ENCODE measurements at regions not wholly inside any gene's neighbourhood (a gene's known extent, or its start where the extent isn't known, plus 50 kb on each side); places are given as distances from the start of the nearest gene placed in this dataset.
A peak's percentile ranks its signal among the peaks of the same experiment; 100 is the strongest.

DNA sequence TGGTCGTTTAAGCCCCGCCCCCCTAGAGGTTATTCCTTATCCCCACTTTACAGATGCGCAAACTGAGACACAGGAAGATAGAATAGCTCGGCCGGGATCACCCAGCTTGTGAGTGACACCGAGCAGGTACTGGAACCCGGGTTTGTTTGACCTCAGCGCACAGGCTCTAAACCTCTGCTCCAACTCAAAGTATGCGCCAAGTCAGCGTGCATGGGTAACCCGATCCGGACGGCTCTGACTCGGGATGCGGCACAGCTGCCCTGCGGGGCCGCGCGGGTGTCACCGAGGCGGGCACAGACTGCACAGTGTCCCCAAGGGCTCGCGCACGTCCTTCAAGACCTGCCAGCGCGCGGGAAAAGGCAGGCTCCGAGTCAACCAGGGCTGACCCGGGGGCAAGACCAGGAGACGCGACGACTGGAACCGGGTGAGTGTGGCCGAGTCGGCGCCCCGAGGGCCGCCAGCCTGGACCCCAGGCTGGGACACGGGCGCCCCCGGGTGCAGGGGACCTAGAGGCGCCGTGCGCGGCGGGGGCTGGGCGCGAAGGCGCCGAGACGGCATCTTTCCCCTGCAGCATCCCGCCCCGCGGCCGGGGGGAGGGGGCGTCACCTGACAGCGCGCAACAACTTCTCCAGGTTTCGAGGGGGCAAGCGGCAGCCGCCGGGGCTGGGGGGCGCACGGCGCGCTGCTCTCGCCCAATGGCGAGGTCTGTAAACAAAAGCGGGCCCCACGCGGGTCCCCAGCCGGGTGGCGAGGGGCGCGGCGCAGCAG lies 101.9 kb upstream of the SOD1 start:
- 3% methylated on average over 53 of the region's 76 CpGs for WGBS (ENCODE audit: low lambda C conversion rate, missing lambda C conversion rate)
- no peaks in the 10 kb centered on the region for H3K9me3 ChIP-seq (ENCODE audit: low read depth)
- peak; percentile 30 for DNase-seq (ENCODE audit: low spot score)
- H3K79me2 ChIP-seq, result peaks cover 11% of the 10 kb centered on the region
- H3K27ac ChIP-seq, result peak overlapping the region; percentile 40
- peak overlapping the region; percentile 57 for H2AFZ ChIP-seq
- peak overlapping the region; percentile 92 for H3K4me2 ChIP-seq
- peaks cover 32% of the 10 kb centered on the region for H3K27me3 ChIP-seq
- no peaks in the 10 kb centered on the region for H3K36me3 ChIP-seq (replicated peaks; ENCODE audit: insufficient read depth, low read depth)
- peak overlapping the region; percentile 66 for H3K4me3 ChIP-seq
- H3K4me1 ChIP-seq (ENCODE audit: insufficient read depth), result peaks cover 12% of the 10 kb centered on the region
- H4K20me1 ChIP-seq (ENCODE audit: insufficient read depth, poor library complexity, severe bottlenecking), result no peaks in the 10 kb centered on the region
- no peaks in the 10 kb centered on the region for H3K9me2 ChIP-seq (replicated peaks; ENCODE audit: insufficient read depth)
- TF ChIP-seq EZH2 (IDR thresholded peaks at IDR 0.05; ENCODE audit: borderline replicate concordance), result peak; percentile 73
- TF ChIP-seq, protein P1, sequence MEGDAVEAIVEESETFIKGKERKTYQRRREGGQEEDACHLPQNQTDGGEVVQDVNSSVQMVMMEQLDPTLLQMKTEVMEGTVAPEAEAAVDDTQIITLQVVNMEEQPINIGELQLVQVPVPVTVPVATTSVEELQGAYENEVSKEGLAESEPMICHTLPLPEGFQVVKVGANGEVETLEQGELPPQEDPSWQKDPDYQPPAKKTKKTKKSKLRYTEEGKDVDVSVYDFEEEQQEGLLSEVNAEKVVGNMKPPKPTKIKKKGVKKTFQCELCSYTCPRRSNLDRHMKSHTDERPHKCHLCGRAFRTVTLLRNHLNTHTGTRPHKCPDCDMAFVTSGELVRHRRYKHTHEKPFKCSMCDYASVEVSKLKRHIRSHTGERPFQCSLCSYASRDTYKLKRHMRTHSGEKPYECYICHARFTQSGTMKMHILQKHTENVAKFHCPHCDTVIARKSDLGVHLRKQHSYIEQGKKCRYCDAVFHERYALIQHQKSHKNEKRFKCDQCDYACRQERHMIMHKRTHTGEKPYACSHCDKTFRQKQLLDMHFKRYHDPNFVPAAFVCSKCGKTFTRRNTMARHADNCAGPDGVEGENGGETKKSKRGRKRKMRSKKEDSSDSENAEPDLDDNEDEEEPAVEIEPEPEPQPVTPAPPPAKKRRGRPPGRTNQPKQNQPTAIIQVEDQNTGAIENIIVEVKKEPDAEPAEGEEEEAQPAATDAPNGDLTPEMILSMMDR (IDR thresholded peaks at IDR 0.05; ENCODE audit: poor library complexity), result no peak
- TF ChIP-seq EZH2phosphoT487 (IDR thresholded peaks at IDR 0.05; ENCODE audit: low read depth, severe bottlenecking, unreplicated experiment), result no peak

DNA sequence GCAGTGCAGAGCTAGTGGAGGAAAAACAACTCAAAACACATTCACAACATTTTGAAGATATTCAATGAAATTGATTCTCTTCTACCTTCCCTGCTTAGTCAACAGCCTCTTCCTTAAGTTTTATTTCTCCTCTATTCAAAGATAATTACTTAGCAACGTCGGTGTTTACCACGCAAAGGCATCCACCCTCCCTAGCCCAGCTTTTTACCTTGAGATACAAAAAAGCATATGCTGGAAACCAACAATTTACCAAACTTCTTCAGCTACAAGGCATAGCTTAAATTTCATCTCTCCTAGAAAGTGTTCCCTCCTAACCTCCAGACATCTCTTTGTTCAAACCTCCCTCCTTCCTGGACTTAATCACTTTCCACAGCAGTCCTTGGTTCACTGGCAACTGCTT lies 102.8 kb upstream of the SOD1 start:
- Histone ChIP-seq H2AFZ (no peak overlapping the region), H3K36me3 (replicated peaks; ENCODE audit: insufficient read depth, low read depth) (no peaks in the 10 kb centered on the region), H3K4me2 (peak overlapping the region; percentile 92), H3K4me3 (no peak overlapping the region), H3K4me1 (ENCODE audit: insufficient read depth) (peaks cover 12% of the 10 kb centered on the region), H3K9me3 (ENCODE audit: low read depth) (no peaks in the 10 kb centered on the region), H3K79me2 (peaks cover 16% of the 10 kb centered on the region), H4K20me1 (ENCODE audit: insufficient read depth, poor library complexity, severe bottlenecking) (no peaks in the 10 kb centered on the region), H3K27me3 (peaks cover 32% of the 10 kb centered on the region), H3K27ac (no peak overlapping the region), H3K9me2 (replicated peaks; ENCODE audit: insufficient read depth) (no peaks in the 10 kb centered on the region)
- no peak for DNase-seq (ENCODE audit: low spot score)
- no peak for TF ChIP-seq EZH2 (IDR thresholded peaks at IDR 0.05; ENCODE audit: borderline replicate concordance)
- TF ChIP-seq EZH2phosphoT487 (IDR thresholded peaks at IDR 0.05; ENCODE audit: low read depth, severe bottlenecking, unreplicated experiment), result no peak
- TF ChIP-seq, protein P1 (IDR thresholded peaks at IDR 0.05; ENCODE audit: poor library complexity), result no peak
- WGBS (ENCODE audit: low lambda C conversion rate, missing lambda C conversion rate), result 37% methylated on average over 3 of the region's 3 CpGs

DNA sequence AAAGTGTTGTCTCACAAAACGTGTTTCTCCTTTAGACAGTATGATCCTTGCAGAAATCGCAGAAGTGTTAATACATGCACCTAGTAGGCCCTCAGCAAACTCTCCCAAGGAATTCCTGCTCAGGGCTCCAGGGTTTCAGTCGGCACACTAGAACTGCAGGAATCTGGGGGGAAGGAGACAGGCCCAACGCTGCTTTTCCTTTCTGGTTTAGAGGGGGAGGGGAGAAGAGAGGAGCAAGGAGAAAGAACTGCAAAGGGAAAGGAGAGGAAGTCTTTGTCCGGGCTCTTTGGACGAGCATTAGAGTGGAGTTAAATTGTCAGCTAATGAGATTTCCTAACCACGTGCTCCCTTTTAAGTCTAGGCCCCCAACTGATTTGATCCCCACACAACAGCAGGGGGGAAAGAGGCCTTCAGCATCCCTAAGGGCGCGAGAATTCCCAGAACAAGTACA lies 103.7 kb upstream of the SOD1 start:
- TF ChIP-seq EZH2phosphoT487 (IDR thresholded peaks at IDR 0.05; ENCODE audit: low read depth, severe bottlenecking, unreplicated experiment), result no peak
- TF ChIP-seq, protein P1 (IDR thresholded peaks at IDR 0.05; ENCODE audit: poor library complexity), result no peak
- no peak for TF ChIP-seq EZH2 (IDR thresholded peaks at IDR 0.05; ENCODE audit: borderline replicate concordance)
- peaks cover 32% of the 10 kb centered on the region for H3K27me3 ChIP-seq
- no peak for DNase-seq (ENCODE audit: low spot score)
- H3K4me1 ChIP-seq (ENCODE audit: insufficient read depth), result peaks cover 12% of the 10 kb centered on the region
- no peaks in the 10 kb centered on the region for H4K20me1 ChIP-seq (ENCODE audit: insufficient read depth, poor library complexity, severe bottlenecking)
- H2AFZ ChIP-seq, result no peak overlapping the region
- H3K36me3 ChIP-seq (replicated peaks; ENCODE audit: insufficient read depth, low read depth), result no peaks in the 10 kb centered on the region
- 47% methylated on average over 9 of the region's 9 CpGs for WGBS (ENCODE audit: low lambda C conversion rate, missing lambda C conversion rate)
- no peak overlapping the region for H3K4me3 ChIP-seq
- H3K79me2 ChIP-seq, result peaks cover 16% of the 10 kb centered on the region
- H3K4me2 ChIP-seq, result peak overlapping the region; percentile 53
- H3K9me2 ChIP-seq (replicated peaks; ENCODE audit: insufficient read depth), result no peaks in the 10 kb centered on the region
- H3K9me3 ChIP-seq (ENCODE audit: low read depth), result no peaks in the 10 kb centered on the region
- H3K27ac ChIP-seq, result no peak overlapping the region

Measured in hepatocyte (in vitro differentiated cells).